ENCODE measurements at regions not wholly inside any gene's neighbourhood (a gene's known extent, or its start where the extent isn't known, plus 50 kb on each side); places are given as distances from the start of the nearest gene placed in this dataset.
"Not testable (repeated sequence)": the region's sequence is repeated elsewhere in the genome, so short reads cannot be mapped to it uniquely, and the experiment has no call there.

DNA sequence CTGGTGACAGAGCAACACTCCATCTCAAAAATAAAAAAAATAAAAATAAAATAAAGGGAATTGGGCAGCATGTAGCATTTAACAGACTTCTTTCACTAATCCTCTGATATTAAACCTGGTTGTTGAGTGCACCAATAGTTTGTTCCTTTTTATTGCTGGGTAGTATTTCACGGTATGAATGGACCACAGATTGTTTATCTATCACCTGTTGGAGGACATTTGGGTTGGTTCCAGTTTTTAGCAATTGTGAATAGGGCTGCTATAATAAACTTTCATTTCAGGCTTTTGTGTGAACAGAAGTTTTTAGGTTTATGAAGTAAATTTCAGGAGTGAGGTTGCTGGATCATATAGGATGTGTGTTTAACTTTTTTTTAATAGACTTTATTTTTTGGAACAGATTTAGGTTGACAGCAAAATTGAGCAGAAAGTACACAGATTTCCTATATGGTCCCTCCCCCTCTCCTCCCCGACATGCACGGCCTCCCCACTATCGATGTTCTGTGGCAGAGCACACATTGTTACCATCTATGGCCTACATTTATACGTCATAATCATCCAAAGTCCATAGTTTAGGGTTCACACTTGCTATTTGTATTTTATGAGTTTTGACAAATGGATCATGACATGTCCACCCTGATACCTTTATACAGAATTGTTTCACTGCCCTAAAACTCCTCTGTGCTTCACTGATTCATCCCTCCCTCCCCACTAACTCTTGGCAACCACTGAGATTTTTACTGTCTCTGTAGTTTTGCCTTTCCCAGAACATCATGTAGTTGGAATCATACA lies 66.1 kb upstream of the TMPRSS2 start:
- in situ Hi-C loops (cut with HindIII; ENCODE audit: low sequenced_read_pairs) = no loop called here

- in situ Hi-C loops (cut with HindIII; ENCODE audit: low sequenced_read_pairs) = no loop called here
These were observed 64.1 kb upstream of the TMPRSS2 start for GRCh38 chr21:41571938-41572510.

GRCh38 chr21:41570791-41571355 lies 62.9 kb upstream of the TMPRSS2 start:
- in situ Hi-C loops (cut with HindIII; ENCODE audit: low sequenced_read_pairs) = no loop called here

GRCh38 chr21:41568606-41569385 lies 60.8 kb upstream of the TMPRSS2 start:
- in situ Hi-C loops (cut with HindIII; ENCODE audit: low sequenced_read_pairs) = no loop called here

DNA sequence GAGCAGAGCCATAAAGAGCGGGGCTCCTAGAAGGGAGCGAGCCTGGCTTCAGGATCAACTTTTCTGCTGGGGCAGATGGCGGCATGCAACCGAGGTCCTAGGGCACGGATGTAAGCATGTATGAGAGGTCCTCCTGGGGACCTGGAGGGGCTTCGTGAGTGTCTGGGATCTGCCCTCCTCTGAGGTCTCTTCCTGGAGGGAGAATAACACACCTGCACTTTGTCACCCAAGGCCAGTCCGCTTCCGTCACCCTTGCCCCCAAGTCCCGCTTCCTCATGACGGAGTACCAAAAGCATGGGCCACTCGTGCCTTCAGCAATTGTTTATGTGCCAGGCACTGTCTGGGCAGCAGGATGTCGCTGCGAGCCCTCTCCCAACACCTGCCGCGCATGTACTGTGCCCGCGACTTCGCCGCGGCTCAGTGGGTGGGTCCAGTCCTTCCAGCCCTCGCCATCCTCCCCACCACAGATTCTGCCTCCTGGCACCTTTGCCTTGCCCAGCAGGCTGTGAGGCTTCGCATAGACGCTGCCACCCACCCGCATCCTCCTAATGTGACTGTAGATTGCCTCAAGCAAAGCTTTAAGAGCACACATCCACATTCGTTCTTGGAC lies 60.0 kb upstream of the TMPRSS2 start:
- in situ Hi-C loops (cut with HindIII; ENCODE audit: low sequenced_read_pairs) = no loop called here

GRCh38 chr21:41567237-41567636 lies 59.3 kb upstream of the TMPRSS2 start:
- in situ Hi-C loops (cut with HindIII; ENCODE audit: low sequenced_read_pairs) = not testable (repeated sequence)

GRCh38 chr21:41566500-41567014 lies 58.6 kb upstream of the TMPRSS2 start:
- in situ Hi-C loops (cut with HindIII; ENCODE audit: low sequenced_read_pairs) = no loop called here

- in situ Hi-C loops (cut with HindIII; ENCODE audit: low sequenced_read_pairs) = no loop called here
These were observed 57.6 kb upstream of the TMPRSS2 start for GRCh38 chr21:41565550-41565949.

DNA sequence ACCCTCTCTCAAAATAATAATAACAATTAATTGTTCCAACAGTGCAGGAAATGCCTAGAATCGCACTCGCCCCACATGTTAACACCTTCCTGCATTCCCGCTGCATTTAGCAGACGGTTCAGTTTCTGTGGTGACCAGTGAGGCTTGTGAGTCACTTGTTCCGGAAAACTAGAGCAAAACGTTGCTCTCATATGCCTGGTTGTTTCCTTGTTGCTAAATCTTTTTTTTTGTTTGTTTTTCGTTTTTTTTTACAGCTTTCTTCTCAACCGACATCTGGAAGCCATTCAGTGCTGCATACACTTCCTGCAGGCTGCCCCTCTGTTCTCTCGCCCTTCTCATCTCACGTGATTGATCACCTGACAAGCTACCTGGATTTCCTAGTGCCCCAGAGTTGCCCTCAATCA lies 56.9 kb upstream of the TMPRSS2 start:
- in situ Hi-C loops (cut with HindIII; ENCODE audit: low sequenced_read_pairs) = no loop called here

- in situ Hi-C loops (cut with HindIII; ENCODE audit: low sequenced_read_pairs) = no loop called here
These were observed 54.4 kb upstream of the TMPRSS2 start for GRCh38 chr21:41562101-41563000.

DNA sequence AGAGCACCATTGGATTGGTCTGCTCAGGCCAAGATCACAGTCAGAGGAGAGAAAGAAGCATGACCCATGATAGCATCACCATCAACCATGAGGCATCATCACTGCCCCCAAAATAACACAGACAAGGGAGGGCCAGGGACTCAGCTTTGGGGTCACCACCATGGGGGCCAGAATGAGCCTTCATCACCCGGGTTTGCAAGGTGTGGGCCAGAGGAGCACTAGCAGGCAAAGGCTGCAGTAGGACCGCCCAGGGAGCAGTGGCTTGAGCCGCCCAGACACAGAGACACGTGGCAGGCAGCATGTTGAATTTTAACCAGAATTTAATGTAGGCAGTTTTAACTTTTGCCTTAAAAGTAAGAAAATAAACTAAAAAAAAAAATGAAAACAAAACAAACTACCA lies 53.7 kb upstream of the TMPRSS2 start:
- in situ Hi-C loops (cut with HindIII; ENCODE audit: low sequenced_read_pairs) = no loop called here

GRCh38 chr21:41560661-41561158 lies 52.8 kb upstream of the TMPRSS2 start:
- in situ Hi-C loops (cut with HindIII; ENCODE audit: low sequenced_read_pairs) = no loop called here

GRCh38 chr21:41559658-41560631 lies 52.0 kb upstream of the TMPRSS2 start:
- in situ Hi-C loops (cut with HindIII; ENCODE audit: low sequenced_read_pairs) = no loop called here

- in situ Hi-C loops (cut with HindIII; ENCODE audit: low sequenced_read_pairs) = no loop called here
These were observed 50.9 kb upstream of the TMPRSS2 start for GRCh38 chr21:41558842-41559241.

- in situ Hi-C loops (cut with HindIII; ENCODE audit: low sequenced_read_pairs) = no loop called here
These were observed 49.9 kb upstream of the TMPRSS2 start for GRCh38 chr21:41557884-41558283.

Data from endothelial cell of hepatic sinusoid (primary cell).